OCI-LY7 (cell line): ENCODE measurements at regions not wholly inside any gene's neighbourhood (a gene's known extent, or its start where the extent isn't known, plus 50 kb on each side); places are given as distances from the start of the nearest gene placed in this dataset.

Experiments
- BruUV-seq: library from RNA; stranded (reverse); fragments of 400-500 nt; replicated peaks from 2 replicates; lab custom pipeline; 2021; lab: Mats Ljungman, UMichigan
- CTCF ChIA-PET: fragments of 300-600 bp; sonication (Branson Sonifier 250); formaldehyde crosslinking; loops from one replicate; lab custom pipeline; 2022; ENCODE audit warnings: antibody characterized with exemption; ENCODE audit not compliant: unreplicated experiment; lab: Charles Lee
- POLR2A ChIA-PET: fragments of 300-600 bp; sonication (Branson Sonifier 250); formaldehyde crosslinking; loops from one replicate; lab custom pipeline; 2022; ENCODE audit warnings: antibody characterized with exemption; lab: Charles Lee
- DNase-seq: peaks from one replicate; pipeline ENCODE4 v3.0.0-alpha.2; 2015; ENCODE audit warnings: low spot score
- H2AFZ ChIP-seq: fragments of 200-600 bp; sonication (generic), shearing (Covaris generic); 2 replicates; pipeline ENCODE4 v1.6.1; 2014; ENCODE audit warnings: mild to moderate bottlenecking, antibody characterized with exemption, low read length, moderate library complexity
- H3K27ac ChIP-seq: fragments of 200-600 bp; sonication (generic); 2 replicates; pipeline ENCODE4 v1.5.1; 2014; ENCODE audit warnings: mixed run types, low read depth, mild to moderate bottlenecking, moderate library complexity, low read length, inconsistent platforms; ENCODE audit not compliant: poor library complexity, severe bottlenecking
- H3K36me3 ChIP-seq: fragments of 200-600 bp; sonication (generic); 2 replicates; pipeline ENCODE4 v1.6.1; 2014; ENCODE audit warnings: mild to moderate bottlenecking, antibody characterized with exemption, low read length, moderate library complexity, mixed read lengths; ENCODE audit not compliant: insufficient read depth
- H3K4me1 ChIP-seq: fragments of 200-600 bp; sonication (generic); 2 replicates; pipeline ENCODE4 v1.5.1; 2014; ENCODE audit warnings: mild to moderate bottlenecking, low read length; ENCODE audit not compliant: insufficient read depth, poor library complexity, severe bottlenecking
- H3K4me2 ChIP-seq: fragments of 200-600 bp; sonication (generic); 2 replicates; pipeline ENCODE4 v1.6.1; 2014; ENCODE audit warnings: mild to moderate bottlenecking, low read length
- H3K4me3 ChIP-seq: fragments of 200-600 bp; sonication (generic); 2 replicates; pipeline ENCODE4 v1.5.1; 2014; ENCODE audit warnings: mild to moderate bottlenecking, low read depth, low read length; ENCODE audit not compliant: poor library complexity, severe bottlenecking
- H3K79me2 ChIP-seq: fragments of 200-600 bp; sonication (generic); 2 replicates; pipeline ENCODE4 v1.6.1; 2016; ENCODE audit warnings: low read depth, mild to moderate bottlenecking, low read length, moderate library complexity, mixed read lengths; ENCODE audit not compliant: insufficient read depth
- H3K9me2 ChIP-seq: fragments of 200-600 bp; sonication (generic); 2 replicates; pipeline ENCODE4 v1.6.1; 2016; ENCODE audit warnings: mild to moderate bottlenecking, low read length, mixed read lengths; ENCODE audit not compliant: insufficient read depth
- H3K9me3 ChIP-seq: fragments of 200-600 bp; sonication (generic); 2 replicates; pipeline ENCODE4 v1.6.1; 2014; ENCODE audit warnings: mild to moderate bottlenecking, mixed run types, low read length, mixed read lengths
- H4K20me1 ChIP-seq: fragments of 200-600 bp; sonication (generic); 2 replicates; pipeline ENCODE4 v1.6.1; 2014; ENCODE audit warnings: mild to moderate bottlenecking, antibody characterized with exemption, low read length, moderate library complexity, mixed read lengths; ENCODE audit not compliant: insufficient read depth
- EZH2phosphoT487 ChIP-seq: fragments of 200-600 bp; sonication (generic); IDR thresholded peaks from 2 replicates; pipeline ENCODE4 v1.6.1; 2018; ENCODE audit warnings: low read depth, borderline replicate concordance, mild to moderate bottlenecking, mixed run types, antibody characterized with exemption, low read length, moderate library complexity, mixed read lengths
- intact Hi-C: fragments of 100-400 bp; cut with micrococcal nuclease; formaldehyde crosslinking; loops from one replicate; pipeline ENCODE4 v1.10.0; 2022; ENCODE audit not compliant: unreplicated experiment
- TF ChIP-seq, protein P1 (sequence below): fragments of 200-600 bp; sonication (generic); conservative IDR thresholded peaks from 2 replicates; pipeline ENCODE4 v1.5.1; 2014; ENCODE audit warnings: mild to moderate bottlenecking, antibody characterized with exemption, low read length, moderate library complexity, mixed read lengths

DNA sequence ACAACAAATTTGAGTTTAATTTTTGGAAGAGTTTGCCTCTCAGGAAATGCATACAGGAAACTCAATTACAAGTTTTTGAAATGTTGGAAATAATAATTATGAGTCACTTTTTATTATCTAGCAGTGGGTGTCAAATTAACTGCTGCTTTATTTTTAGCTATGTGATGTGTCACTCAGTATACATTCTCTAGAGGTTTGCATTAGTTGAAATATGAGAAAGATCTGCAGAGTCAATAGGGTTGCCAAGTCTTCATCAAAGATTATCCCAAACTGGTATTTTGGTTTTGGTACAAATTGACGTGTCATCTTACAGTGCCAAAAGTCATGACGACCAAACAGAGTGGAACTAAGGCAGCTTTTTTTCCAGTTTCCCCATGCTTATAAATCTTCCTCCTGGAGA is 54.3 kb upstream of the DIPK1A start:
- no TSS peak for BruUV-seq
- no peak overlapping the region for H3K27ac ChIP-seq
- H3K9me2 ChIP-seq, result no peaks in the 10 kb centered on the region
- H3K36me3 ChIP-seq, result no peaks in the 10 kb centered on the region
- TF ChIP-seq EZH2phosphoT487, result no peak
- H3K4me3 ChIP-seq, result no peak overlapping the region
- intact Hi-C loops, result no loop called here
- H3K4me1 ChIP-seq, result peaks cover 38% of the 10 kb centered on the region
- CTCF ChIA-PET, result no interaction called here
- DNase-seq, result no peak
- POLR2A ChIA-PET, result interaction anchor here (0.8 to 5.6 kb wide), 4 partner anchors 14 to 65 kb away, joined by 3 to 62 read pairs (median 11); no protein-coding TSS in a partner anchor
- H3K9me3 ChIP-seq, result no peaks in the 10 kb centered on the region
- H3K79me2 ChIP-seq, result no peaks in the 10 kb centered on the region
- H3K4me2 ChIP-seq, result peak overlapping the region; percentile 44; the same call in 1 of the 2 replicates
- H4K20me1 ChIP-seq, result no peaks in the 10 kb centered on the region
- H2AFZ ChIP-seq, result peak overlapping the region; percentile 69; the same call in 1 of the 2 replicates

DNA sequence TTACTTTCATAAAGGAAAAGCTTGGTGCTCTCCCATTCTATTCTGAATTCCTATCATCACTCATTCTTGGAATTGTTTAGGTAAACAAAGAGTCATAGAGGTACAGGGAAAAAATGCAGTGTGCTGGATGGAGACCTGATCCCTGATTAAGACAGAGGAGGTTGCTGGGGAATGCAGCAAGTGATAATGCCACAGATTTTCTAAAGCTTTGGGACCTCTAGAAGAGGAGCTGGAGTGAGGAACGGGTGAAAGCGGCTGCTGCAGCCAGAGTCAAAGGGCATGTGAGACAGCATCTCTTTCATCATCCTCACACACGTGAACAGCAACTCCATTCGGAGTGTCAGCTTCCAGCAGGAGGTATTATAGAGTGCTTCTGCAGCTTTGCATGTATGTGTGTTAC is 54.9 kb upstream of the DIPK1A start:
- Histone ChIP-seq H2AFZ (peak overlapping the region; percentile 69; the same call in 1 of the 2 replicates), H3K9me2 (no peaks in the 10 kb centered on the region), H3K4me3 (no peak overlapping the region), H4K20me1 (no peaks in the 10 kb centered on the region), H3K79me2 (no peaks in the 10 kb centered on the region), H3K4me2 (no peak overlapping the region), H3K27ac (no peak overlapping the region), H3K36me3 (no peaks in the 10 kb centered on the region), H3K9me3 (no peaks in the 10 kb centered on the region), H3K4me1 (peaks cover 42% of the 10 kb centered on the region)
- ChIA-PET POLR2A (interaction anchor here (0.6 to 5.6 kb wide), 7 partner anchors 10 to 65 kb away, joined by 3 to 62 read pairs (median 4); no protein-coding TSS in a partner anchor), CTCF (interaction anchor here (0.5 to 0.9 kb wide), 2 partner anchors 21 to 55 kb away, joined by 3 to 4 read pairs; partner anchors contain the start of gene DIPK1A)
- BruUV-seq, result no TSS peak
- TF ChIP-seq, protein P1, sequence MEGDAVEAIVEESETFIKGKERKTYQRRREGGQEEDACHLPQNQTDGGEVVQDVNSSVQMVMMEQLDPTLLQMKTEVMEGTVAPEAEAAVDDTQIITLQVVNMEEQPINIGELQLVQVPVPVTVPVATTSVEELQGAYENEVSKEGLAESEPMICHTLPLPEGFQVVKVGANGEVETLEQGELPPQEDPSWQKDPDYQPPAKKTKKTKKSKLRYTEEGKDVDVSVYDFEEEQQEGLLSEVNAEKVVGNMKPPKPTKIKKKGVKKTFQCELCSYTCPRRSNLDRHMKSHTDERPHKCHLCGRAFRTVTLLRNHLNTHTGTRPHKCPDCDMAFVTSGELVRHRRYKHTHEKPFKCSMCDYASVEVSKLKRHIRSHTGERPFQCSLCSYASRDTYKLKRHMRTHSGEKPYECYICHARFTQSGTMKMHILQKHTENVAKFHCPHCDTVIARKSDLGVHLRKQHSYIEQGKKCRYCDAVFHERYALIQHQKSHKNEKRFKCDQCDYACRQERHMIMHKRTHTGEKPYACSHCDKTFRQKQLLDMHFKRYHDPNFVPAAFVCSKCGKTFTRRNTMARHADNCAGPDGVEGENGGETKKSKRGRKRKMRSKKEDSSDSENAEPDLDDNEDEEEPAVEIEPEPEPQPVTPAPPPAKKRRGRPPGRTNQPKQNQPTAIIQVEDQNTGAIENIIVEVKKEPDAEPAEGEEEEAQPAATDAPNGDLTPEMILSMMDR, result no peak
- TF ChIP-seq EZH2phosphoT487, result no peak
- no peak for DNase-seq
- intact Hi-C loops, result no loop called here

DNA sequence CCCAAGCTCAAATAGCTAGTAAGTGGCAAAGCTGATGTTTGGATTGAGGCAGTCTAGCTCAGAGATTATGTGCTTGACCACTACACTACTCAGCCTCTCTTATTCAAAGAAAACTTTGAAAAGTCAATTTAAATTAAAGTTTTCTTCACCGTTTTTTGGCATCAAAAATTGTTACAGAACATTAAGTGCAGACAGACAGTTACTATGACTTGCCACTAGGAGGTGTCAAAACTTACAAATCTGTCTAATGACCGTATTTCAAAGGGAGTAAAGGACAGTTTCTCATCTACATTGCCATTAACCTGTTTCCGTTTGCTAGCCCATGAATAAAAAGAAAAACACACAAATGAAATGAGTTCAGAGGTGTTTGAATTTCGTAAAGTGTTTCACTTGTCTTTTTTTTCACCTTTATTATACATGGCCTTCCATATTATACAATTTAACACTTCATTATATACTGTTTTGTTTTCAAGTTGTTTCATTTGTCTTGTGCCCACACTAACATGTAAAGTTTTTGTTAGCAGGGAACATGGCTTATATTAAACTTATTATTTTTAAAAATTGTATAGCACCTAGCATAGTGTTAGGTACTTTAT is 57.4 kb upstream of the MTF2 start:
- BruUV-seq, result no TSS peak
- peaks cover 57% of the 10 kb centered on the region for H3K4me1 ChIP-seq
- peak overlapping the region; percentile 73 for H3K4me2 ChIP-seq
- H3K36me3 ChIP-seq, result no peaks in the 10 kb centered on the region
- H3K79me2 ChIP-seq, result no peaks in the 10 kb centered on the region
- ChIA-PET POLR2A (interaction anchor here (0.5 to 6.4 kb wide), 9 partner anchors 13 to 321 kb away, joined by 3 to 116 read pairs (median 8); partner anchors contain the start of gene MTF2), CTCF (interaction anchor here (0.6 to 3.0 kb wide), 6 partner anchors 11 to 41 kb away, joined by 3 to 40 read pairs (median 4); no protein-coding TSS in a partner anchor)
- H3K4me3 ChIP-seq, result peak overlapping the region; percentile 40
- H2AFZ ChIP-seq, result peak overlapping the region; percentile 93
- H3K27ac ChIP-seq, result peak overlapping the region; percentile 75
- intact Hi-C loops, result loop anchor here (1.0 to 5.0 kb wide), 3 partner anchors 41 to 326 kb away; partner anchors contain the start of genes CCDC18, DR1 and TMED5
- peak; percentile 87 for DNase-seq
- no peaks in the 10 kb centered on the region for H3K9me3 ChIP-seq
- H4K20me1 ChIP-seq, result no peaks in the 10 kb centered on the region
- no peak for TF ChIP-seq EZH2phosphoT487
- TF ChIP-seq, protein P1, result peak; percentile 100
- no peaks in the 10 kb centered on the region for H3K9me2 ChIP-seq
